ENCODE measurements at regions not wholly inside any gene's neighbourhood (a gene's known extent, or its start where the extent isn't known, plus 50 kb on each side); places are given as distances from the start of the nearest gene placed in this dataset.

DNA sequence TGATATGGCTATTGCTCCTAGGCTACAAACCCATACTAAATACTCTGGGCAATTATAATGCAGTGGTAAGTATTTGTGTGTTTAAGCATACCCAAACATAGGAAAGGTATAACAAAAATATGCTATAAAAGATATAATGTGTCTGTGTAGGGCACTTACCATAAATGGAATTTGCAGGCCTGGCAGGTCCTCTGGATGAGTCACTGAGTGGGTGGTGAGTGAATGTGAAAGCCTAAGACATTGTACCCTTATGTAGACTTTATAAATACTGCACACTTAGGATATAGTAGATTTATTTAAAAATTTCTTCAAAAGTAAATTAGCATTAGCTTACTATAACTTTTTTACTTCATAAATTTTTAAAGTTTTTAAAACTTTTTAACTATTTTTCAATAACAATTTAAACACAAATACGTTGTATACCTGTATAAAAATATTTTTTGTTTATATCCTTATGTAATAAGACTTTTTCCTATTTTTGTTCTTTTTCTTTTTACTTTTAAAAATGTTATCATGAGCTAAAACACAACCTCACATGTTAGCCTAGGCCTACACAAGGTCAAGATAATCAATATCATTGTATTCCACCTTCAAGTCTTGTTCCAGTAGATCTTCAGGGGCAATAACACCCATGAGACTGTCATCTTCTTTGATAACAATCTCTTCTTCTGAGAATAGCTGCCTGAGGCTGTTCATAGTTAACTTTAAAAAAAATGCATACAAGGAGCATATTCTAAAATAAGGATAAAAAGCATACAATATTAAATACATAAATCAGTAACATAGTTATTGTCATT lies 306.3 kb upstream of the RGS18 start:
- DNase-seq, result no peak

DNA sequence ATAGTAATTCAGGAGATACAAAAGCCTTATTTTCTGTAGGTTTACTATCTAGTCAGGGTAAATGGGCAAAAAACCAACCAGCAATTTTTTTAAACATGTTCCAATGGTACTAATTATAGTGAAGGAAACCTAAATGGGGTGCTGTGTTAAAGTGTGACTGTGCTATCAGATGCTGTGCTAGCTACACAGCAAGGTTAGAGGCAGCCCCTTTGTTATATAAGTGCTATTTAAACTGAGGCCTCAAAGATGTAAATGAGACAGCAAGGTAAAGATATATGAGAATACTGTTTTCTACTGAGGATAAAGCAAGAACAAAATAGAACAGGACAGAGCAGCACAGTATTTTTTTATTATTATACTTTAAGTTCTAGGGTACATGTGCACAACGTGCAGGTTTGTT lies 305.4 kb upstream of the RGS18 start:
- DNase-seq, result no peak

DNA sequence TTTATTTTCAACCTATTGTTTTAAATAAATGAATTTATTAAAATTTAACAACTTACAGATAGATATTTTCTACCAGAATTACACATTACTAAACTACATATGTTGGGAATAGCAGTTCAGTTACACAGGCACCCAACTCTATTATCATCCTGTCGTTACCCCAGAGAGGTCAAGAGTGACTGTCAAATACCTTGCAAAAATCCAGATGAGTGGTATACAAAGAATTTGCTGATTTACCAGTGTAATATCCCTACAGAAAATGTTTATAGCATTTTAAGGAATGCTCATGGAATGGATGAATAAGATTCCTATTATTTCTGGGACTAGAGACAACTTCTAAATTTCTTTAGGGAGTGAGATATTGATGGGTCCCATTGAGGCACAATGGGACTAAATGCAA lies 300.7 kb upstream of the RGS18 start:
- DNase-seq, result no peak

DNA sequence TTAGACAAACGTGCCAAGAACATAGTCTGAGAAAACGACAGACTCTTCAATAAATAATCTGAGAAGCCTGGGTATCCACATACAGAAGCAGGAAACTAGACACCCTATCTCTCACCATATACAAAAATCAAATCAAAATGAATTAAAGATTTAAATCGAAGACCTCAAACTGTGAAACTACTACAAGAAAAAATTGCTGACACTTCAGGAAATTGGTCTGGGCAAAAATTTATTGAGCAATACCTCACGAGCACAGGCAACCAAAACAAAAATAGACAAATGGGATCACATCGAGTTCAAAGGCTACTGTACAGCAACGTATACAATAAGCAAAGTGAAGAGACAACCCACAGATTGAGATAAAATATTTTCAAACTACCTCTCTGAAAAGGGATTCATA lies 292.8 kb upstream of the RGS18 start:
- DNase-seq, result no peak

DNA sequence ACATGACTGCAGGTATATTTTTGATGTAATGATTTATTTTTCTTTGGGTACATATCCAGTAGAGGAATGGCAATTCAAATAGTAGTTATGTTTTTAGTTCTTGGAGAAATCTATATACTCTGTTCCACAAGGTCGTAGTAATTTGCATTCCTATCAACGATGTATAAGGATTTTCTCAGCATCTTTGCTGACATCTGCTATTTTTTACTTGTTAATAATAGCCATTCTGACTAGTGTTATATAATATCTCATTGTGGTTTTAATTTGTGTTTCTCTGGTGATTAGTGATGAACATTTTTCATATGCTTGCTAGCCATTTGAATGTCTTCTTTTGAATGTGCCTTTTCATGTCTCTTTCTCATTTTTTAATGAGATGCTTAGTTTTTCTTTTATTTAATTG lies 292.1 kb upstream of the RGS18 start:
- DNase-seq, result no peak

DNA sequence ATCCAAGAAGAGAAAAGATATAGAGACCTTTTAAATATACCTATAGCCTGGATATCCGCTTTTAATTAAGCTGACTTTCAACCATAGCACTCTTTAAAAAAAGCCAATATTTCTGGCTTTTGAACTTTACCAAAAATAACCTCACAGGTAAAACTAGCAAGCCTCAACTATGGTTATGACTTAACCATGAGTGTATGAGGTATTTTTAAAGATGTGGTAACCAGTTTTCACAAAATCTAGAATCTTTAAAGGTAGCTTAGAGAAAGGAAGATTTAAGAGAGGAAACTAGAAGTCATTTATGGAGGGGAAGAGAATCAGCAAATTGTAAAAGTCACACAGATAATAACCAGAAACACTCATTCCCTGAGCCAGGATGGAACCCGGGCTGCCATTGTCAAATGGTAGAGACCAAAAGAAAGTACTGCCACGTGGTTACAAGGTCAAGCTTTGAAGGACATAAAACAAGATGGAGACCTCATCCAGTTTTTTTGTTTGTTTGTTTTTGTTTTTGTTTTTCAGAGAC lies 288.4 kb upstream of the RGS18 start:
- DNase-seq, result no peak

DNA sequence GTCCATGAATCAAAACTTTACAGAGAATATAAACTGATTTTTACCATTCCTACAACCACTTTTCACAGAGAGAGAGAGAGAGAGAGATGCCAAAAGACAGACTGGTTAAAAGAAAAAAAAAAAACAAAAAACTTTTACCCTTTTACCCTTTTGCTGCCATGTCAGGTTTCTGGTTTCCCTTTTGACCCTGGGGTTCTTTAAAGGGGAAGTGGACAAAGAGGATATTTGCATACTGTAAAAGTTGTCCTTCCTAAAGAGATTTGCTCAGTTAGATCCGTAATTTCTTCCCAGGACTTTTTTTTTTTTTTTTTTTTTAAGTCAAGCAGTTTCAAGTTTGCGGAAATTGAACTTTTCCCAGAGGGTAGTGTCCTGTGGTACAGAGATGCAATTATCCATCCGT lies 287.8 kb upstream of the RGS18 start:
- no peak for DNase-seq

DNA sequence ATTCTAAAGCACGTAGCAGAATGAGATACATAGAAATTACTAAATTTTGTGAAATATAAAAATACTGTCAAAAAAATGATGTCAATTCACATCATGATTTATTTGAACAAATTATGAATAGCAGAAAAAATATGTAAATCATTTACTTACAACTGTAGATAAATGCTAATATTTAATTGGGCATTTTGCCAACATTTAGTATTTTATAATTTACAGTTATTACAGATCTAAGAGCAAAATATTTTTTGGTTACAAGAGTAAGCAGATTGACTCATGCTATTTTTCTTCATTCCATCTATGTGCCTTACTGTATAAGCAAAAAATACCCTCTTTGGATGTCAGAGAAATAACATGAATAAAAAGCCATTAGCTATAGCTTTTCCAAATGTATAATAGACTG lies 282.3 kb upstream of the RGS18 start:
- no peak for DNase-seq

DNA sequence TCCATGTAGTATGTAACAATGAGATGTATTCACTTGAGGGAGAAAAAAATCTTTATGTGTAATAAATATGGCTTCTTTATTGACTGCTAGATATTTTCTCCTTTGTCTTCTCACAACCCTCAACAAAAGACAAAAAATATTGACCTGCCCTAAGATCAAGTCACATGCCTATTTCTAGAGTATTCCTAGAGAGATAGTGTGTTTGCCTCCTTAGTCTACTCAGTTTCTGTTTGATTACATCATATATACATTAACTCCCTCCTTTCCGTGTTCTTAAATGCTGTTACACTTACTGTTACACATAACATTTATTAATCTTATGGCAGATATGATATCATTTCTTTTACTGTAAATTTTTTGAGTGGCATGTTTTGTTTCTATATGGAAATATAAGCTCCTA lies 281.6 kb upstream of the RGS18 start:
- peak; percentile 30 for DNase-seq

DNA sequence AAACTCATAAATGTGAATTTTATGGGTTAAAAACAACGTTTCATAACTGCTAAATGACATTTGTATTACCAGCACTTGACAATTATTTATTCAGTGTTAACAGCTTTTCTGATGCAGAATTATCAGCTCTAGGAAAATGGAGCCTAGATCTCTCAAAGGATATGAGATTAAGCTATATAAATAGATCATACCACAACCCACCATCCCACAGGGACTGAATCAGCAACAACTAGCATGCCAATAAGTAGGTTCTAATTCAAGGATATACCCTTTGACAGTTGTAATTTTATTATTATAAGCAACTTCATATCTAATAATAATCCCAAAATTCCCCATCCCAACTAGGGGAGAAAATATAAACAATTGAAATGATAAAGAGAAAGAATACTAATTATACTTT lies 275.4 kb upstream of the RGS18 start:
- DNase-seq, result no peak

DNA sequence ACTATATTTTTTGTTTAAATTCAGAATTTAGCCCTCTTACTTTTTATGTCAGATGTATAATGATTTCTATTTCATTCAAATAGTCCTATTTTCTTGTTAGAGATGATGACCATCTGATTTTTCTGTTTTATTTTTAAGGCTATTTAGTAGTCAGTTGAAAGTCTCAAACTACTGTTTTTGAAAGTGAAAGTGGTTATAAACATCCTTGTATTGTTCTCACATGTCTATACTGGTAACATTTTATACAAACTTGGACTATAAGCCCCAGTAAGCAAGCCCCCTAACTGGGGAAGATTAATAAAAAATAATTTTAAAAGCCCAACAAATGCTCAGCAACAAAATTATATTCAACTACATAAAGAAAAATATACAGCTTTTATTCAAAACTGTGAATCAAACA lies 271.3 kb upstream of the RGS18 start:
- DNase-seq, result no peak

DNA sequence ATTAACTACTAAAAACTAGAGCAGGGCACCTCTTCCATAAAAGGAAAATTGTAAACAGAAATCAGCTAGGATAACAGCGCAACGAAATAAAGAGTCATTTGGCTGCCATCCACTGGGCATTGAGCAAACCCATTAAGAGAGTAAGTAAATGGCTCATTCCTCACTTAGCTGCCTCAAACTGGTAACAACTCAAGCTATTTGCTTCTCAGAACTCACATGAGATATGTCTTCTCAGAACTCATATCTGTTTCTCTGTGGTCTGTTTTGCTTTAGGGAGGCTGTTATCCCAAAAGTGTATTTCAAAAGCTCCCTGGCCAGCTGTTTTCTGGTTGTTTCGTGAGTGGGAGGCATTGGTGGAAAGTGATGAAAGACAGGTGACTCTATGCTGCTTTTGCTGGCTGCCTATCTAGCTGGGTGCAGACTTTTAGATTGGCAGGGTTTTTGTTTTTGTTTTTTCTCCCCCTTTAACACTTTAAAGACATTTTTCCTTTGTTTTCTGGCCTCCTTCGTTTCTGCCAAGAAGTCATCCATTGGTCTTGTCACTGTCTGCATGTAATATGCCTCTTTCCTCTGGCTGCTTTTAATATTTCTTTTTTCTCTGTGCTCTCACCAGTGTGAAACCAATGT lies 269.2 kb upstream of the RGS18 start:
- no peak for DNase-seq

DNA sequence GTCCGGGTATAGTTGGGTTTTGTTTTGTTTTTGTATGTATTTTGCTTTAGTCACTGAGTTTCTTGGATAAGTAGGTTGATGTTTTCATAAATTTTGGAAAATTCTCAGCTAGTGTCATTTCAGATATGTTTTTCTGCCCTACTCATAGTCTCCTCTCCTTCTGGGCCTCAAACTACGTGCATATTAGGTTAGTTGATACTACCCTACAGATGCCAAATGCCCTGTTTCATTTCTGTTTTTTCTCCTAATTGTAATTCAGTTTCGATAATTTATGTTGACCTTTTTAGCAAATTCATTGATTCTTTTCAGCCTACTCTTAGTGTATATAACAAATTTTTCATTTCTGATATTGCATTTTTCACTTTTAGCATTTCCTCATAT lies 268.6 kb upstream of the RGS18 start:
- DNase-seq, result no peak

DNA sequence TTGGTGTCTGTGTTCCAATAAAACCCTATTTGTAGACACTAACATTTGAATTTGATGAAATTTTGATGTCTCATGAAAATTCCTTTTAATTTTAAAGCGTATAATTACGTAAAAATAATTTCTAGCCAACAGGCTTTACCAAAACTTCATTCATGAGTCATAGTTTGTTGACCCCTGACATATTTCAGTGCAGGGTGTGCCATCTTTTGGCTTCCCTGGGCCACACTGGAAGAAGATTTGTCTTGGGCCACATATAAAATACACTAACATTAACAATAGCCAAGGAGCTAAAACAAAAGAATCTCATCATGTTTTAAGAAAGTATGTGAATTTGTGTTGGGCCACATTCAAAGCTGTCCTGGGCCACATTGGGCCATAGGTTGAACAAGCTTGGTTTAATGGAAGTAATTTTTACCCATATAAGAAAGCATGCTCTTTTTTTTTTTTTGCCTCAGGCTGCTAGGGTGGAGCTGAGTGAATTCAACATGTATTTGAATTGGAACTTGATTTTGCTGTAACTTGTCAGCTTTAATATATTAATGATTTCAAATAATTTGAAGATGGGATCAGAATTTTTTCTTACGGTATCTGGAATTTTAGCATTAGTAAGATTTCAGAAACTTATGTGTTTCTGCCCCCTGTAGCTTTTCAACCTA lies 267.7 kb upstream of the RGS18 start:
- DNase-seq, result no peak

DNA sequence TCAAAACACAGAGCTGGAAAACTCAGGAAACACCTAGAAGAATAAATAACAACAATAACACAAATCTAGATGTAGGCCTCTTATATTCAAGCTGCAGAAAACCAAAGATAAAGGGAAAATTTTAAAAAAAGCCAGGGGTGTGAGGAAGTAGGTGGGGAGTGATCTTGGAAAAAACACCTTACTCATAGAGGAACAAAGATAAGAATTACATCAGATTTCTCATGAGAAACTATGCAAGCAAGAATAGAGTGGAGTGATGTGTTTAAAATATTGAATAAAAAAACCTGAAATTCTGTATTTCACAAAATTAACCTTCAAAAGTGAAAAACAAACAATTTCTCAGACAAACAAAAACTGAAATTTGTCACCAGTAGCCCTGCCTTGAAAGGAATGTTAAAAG lies 265.5 kb upstream of the RGS18 start:
- DNase-seq, result no peak

DNA sequence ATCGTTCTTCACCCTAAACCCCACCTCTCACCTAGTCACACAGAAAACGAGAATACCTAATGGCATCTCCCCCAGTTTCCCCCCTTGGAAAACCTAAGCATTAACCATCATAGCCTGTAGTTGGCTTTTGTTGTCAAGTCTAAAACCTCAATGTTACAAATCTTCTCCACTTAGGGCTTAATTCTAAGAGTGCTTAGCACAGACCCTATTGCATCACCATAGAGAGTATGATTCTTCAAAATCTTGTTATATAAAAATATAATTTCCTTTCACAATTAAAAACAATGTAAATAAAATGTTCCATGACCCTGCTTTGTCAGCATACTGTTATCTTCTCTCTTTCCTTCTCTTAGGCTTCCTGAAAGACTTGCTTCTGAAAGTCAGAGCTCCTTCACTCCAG lies 263.2 kb upstream of the RGS18 start:
- no peak for DNase-seq

DNA sequence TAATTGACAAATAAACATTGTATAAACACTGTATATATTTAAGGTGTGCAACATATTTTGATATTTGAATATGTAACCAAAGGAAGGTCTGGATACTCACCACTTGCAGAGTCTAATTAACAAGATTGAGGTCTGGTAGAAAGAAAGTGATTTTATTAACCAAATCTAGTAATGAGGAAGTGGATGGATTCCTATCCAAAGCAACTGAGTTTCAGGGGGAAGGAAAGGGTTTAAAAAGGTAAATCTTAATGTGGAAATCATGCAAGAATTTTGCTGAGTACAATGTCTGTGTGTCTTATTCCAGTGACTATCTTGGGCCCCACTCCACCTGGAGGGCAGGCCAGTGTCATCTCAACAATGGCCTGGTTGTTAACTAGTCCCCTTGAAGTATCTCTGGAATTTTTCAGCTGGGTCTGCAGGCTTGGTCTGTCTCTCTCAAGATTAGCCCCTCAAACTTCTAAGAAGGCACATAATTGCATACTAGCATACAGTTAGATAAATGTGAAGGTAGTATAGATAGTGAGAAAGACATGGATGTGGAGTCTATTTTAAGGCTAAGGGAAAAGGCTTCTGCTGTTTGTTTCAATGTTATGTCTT lies 262.7 kb upstream of the RGS18 start:
- DNase-seq, result no peak

DNA sequence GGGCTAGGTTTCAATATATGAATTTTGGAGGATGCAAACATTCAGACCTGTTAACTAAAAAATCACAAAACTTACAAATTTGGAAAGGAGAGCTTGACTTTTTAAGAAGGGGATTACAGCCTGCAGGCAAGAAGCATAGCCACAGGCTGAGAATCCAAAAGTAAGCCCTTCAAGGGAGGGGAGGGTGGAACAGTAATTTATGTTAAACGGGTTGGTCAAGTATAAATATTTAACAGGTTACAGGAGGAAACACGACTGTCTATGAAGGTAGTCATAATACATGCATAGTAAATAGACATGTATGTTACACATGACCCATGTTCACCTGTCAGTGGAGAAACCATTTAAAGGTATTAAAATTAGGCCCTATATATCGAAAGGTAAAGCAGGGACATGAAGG lies 261.1 kb upstream of the RGS18 start:
- no peak for DNase-seq

DNA sequence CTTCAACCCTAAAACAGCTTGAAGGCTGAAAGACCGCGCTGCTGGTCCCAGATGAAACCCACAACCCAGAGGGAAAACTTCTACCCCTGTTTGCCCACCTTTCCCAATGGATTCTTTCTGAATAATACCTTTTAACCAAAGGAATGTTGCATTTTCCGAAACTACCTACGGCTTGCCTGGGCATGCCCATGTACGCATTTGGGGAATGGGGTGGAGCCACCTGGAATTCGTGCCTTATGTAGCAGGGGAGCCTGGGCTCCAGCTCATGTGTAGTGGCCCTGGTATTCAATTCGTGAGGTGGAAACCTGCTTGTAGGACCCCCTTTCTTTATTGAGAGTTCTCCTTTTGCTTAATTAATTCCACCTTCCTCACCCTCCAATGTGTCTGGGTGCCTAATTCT lies 256.6 kb upstream of the RGS18 start:
- DNase-seq, result no peak

DNA sequence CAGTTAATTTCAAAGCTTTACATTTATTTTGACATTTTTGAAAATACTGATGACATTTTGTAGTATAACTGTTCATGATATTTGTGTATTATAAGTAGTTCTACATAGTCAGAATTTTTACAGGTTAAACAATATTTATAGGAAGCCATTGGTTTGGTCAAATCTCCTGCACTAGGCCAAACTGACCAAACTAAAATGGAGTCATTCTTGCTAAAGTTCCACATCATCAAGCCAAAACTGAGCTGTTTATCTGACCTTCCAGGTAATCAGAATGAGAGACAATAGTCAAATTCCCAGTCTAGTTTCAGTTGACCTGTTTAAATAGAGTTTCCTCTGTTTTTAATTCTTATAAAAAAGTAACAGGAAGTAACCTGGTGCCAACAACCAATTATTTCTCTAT lies 253.3 kb upstream of the RGS18 start:
- no peak for DNase-seq

DNA sequence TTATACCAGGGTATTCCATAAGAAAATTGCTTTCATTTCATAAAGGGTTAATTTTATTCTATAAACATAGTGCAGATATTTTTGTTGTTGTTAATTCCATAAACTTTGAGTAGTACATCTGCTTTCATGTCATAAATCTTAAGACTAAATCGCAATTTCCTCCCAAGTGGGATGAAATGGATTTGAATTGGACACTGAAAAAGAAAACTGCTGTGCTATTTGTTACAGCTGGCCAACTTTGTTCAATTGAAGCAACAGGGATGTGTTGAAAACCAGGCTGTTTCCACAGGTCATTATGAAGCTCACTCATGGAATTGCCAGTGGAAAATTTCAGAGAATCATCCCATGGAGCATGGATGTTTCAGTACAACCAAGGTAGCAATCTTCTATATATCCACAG lies 252.5 kb upstream of the RGS18 start:
- no peak for DNase-seq

DNA sequence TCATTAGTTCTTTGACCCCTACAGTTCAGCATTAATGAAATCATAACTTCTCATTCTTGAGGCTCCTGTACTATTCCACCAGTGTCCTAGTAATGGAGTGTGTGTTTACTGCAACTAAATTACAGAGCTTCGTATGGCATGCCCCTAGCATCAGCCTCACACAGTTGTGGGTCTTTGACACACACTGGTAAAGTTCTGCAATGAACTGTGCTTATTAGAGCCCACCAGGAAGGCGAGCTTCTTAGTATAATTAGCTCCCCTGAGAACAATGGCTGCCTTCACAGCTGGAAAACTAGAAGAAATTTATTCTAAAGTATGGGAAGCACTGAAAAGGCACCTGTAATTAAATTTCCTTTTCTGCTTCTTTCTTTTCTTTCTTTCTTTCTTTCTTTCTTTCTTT lies 251.1 kb upstream of the RGS18 start:
- DNase-seq, result no peak

DNA sequence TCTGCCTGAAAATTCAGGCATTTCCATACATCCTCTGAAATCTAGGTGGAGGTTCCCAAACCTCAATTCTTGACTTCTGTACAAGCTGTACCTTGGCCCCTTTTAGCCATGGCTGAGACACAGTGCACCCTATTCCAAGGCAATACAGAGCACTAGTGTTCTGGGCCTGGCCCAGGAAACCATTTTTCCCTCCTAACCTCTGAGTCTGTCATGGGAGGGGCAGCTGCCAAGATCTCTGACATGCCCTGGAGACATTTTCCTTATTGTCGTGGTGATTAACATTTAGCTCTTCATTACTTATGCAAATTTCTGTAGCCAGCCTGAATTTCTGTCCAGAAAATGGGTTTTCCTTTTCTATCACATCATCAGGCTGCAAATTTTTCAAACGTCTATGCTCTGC lies 248.0 kb upstream of the RGS18 start:
- no peak for DNase-seq

DNA sequence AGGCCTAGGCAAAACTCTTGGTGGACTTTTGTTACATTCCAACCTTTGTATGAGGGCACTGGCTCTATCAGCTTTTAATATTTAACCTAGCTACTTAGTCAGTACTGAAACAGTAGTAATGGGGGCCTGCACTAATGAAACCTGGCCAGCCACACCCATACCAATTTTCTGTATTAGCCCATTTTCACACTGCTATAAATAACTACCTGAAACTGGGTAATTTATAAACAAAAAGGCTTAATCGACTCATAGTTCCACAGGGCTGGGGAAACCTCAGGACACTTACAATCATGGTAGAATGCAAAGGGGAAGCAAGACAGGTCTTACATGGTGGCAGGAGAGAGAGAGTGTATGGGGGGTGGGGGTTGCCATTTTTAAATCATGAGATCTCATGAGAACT lies 245.7 kb upstream of the RGS18 start:
- no peak for DNase-seq
